Stimulated activated CD8-positive, alpha-beta memory T cell treated with anti-CD3 and anti-CD28 coated beads, Interleukin-4, amount 100 ng/mL, for 1 hour (primary cell): ENCODE measurements at regions not wholly inside any gene's neighbourhood (a gene's known extent, or its start where the extent isn't known, plus 50 kb on each side); places are given as distances from the start of the nearest gene placed in this dataset.

ENCODE experiments used
- DNase-seq, 2 donors: peaks; one replicate each; pipeline ENCODE4 v3.0.0-alpha.2; 2020; ENCODE audit warnings: low read depth in 2 of 2, low spot score in 1 of 2

DNA sequence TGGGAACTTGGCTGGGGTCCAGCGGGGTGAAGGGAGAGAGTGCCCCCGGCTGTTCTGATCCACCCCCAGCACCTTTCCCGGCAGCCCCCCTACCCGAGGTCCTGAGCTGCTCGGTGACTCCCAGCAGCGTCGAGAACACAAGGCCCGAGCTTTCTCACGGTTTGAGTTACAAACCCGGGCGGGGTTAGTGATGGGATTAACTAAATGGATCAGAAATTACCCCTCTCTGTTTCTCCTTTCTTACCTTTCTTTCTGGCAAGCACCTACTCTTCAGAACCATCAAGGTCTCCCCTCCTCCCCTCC, 139.4 kb upstream of the GPC1 start:
- no peak for DNase-seq

DNA sequence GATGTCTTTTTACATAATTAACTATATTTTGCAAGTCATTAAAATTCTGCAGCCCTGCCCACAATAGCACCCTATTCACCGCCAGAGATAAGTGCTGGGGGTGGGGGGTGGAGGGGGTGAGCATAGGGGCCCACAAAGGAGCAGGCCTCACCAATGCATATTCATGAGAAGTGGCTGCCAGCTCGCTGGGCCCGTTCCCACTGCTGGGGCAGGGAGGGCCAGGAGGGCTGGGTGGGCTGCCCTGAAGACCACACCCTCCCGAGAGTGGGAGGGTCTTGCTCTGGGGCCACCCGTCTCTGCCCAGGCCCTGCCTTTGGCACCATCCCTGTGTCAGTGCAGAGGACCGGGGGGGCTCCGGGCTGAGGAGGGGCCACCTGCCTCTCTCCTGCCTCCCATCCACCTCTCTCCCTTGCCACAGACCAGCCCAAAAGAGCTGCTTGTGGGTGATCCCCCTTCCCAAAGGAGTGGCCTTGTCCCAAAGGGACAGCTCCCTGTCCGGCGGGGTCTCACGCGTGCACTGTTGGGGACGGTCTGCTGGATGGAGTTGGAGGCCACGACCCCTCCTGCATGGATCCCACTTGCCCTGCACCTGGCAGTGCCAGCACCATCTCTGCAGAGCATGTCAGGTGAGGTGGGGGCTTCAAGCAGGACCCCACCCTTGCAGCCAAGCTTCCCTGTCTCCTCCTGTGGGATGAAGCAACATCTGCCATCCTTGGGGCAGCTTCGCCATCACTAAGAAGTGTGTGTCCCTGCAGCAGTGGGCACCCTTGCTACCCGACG, 138.8 kb upstream of the GPC1 start:
- DNase-seq, result no peak

GRCh38 chr2:240297256-240298116, 138.0 kb upstream of the GPC1 start:
- DNase-seq, result no peak

DNA sequence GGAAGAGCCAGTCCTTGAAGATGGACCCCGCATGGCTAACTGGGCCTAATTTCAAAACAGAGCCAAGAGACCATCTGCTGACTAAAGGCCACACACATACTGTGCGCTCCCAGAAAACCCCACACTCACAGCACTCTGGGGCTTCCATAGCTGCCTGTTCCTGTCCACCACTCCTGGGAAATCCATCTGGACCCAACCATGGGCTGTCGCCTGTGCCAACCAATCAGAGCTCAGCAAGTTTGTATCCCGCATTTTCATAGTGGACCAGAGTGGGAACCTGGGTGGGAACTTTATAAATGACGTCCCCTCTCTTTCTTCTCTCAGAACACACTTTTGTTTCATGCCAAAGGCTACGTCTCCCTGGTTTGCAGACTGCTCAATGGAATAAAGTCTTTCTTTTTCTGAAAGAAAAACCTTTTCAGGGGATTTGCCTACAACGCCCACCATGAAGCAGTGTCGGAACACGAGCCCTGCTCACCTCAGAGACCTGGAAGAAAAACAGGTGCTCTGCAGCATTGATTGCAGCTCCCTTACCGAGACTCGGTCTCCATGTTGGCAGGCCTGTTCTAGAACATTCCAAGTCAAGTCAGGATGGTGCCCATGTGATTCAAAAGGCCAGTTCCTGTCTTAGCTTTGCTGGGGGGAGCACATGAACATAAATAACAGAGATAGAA, 137.2 kb upstream of the GPC1 start:
- DNase-seq, result no peak

DNA sequence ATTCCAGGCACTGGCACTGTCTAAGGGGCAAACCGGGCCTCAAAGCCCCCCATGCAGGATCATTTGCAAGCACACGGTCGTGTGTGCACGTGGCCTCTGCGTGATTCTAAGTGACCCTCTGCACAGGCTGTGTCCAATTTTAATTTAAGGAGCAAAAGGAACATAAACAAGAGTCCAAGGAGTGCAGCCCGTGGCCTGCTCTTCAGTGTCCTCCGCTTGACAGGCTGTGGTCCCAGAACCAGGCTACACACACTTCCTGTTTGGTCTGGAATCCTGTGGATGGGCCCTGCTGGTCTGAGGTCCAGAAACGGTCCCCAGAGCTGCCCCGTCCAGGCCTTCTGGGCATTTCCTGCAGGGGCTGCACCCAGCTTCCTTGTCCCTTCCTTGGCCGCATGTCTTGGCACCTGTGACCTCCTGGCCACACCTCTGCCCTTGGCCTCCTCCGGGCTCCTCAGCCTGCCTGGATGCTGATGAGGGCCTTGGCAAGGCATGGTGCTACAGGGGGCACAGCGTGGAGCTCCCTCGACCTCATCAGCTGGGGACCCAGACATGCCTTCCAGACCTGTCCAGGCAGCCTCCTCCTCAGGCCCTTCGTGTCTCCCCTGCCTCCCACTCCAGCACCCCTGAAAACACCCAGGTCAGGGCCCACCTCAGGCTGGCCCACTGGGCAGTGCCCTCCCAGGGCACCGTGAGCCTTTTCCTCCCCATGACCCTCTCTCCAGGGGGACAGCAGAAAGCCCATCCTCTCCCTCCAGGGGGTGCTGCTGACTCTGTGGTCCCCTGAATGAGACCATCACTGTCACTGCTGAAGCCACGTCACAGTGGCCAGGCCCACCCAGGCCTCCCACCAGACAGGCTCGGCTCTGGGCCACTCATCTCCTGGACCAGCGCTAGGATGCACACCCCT, 136.4 kb upstream of the GPC1 start:
- DNase-seq, result no peak

GRCh38 chr2:240299710-240300068, 135.8 kb upstream of the GPC1 start:
- no peak for DNase-seq

DNA sequence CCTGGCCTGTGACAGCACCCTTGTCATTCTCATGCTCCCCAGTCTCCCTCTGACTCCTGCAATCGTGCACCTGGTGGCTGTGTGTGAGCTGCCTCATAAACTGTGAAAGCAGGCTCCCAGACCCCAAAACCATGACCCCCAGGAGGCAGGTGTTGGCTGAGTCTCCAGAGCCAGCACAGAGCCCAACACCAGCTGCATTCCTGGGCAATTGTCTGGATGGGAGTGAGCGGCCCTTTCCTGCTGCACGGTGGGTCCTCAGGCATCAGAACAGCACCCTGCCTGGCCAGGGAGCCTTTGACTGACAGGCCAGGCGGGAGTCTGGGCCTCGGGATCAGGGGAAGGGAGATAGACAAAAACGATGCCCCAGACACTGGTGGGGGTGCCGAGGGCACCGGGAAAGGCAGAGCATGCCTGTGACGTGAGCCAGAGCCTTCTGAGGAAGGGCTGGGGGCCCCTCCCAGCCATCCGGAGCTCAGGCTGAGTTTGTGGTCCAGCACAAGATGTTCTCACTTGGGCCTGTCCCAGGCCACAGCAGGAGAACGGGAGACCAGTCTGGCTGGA, 135.1 kb upstream of the GPC1 start:
- no peak for DNase-seq

- no peak for DNase-seq
Observed at GRCh38 chr2:240300840-240301239, 134.6 kb upstream of the GPC1 start.

DNA sequence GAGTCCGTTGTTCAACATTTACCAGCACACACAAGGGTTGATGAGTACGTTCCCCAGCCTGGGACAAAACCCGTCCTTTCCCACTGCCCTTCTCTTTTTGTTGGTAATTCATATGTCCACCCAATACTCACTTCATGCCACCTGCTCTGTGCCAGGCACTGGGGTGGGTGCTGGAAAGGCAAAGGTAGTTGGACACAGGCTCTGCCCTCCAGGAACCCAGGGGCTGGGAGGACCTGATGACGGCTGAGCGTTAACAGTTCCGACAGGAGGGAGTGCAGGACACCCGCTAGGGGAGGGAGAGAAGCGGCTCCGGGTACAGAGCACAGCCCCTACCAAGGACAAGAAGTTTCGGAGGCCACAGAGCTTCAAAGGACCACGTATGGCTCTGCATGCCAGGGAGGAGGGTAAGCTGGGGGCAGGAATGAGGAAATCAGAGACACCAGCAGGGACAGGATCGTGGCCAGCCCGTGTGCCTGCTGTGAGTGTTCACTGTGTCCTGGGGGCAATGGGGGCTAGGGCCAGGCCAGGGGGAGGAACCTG, 134.1 kb upstream of the GPC1 start:
- no peak for DNase-seq

- no peak for DNase-seq
Observed at GRCh38 chr2:240302041-240302440, 133.4 kb upstream of the GPC1 start.

- DNase-seq, result no peak
Observed at GRCh38 chr2:240302933-240303595, 132.4 kb upstream of the GPC1 start.

DNA sequence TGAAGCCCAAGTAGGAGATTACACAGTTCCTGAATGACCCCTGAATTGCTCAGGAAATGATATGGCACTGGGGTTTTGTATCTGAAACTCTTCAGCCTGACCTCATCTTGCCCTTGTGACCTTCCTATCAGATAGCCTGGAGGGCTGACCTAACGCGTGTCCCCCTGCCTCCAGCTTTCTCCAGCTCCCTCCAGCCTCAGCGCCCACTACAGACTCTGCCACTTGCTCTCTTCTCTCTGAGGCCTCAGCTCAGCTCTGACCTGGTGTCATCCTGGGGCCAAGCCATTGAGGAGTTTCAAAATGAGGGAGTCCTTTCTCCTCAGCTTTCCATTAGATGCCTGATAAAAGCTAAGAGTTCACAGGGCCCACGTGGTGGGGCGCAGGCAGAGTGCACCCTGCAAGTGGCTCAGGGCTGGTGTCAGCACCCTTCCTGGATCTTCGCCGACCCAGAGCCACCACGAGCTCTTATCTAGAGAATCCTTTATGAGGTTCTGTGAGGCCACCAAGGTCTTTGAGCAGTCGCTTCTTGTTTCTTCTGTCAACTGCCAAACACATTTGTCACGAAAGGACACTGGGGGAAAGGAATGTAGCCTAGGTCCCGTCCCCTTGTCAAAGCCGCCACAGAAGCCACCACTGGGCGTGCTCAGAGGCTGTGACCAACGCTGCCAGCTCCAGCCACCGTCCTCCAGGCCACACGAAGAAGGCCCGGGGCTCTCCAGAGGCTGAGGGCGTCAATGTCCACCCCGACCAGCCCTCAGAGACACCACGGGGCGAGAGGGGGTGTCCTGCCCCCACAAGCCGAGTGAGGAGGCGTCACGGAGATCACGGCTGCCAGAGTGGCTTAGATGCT, 131.3 kb upstream of the GPC1 start:
- DNase-seq, result no peak

- DNase-seq, result no peak
Observed at GRCh38 chr2:240304746-240305161, 130.7 kb upstream of the GPC1 start.

DNA sequence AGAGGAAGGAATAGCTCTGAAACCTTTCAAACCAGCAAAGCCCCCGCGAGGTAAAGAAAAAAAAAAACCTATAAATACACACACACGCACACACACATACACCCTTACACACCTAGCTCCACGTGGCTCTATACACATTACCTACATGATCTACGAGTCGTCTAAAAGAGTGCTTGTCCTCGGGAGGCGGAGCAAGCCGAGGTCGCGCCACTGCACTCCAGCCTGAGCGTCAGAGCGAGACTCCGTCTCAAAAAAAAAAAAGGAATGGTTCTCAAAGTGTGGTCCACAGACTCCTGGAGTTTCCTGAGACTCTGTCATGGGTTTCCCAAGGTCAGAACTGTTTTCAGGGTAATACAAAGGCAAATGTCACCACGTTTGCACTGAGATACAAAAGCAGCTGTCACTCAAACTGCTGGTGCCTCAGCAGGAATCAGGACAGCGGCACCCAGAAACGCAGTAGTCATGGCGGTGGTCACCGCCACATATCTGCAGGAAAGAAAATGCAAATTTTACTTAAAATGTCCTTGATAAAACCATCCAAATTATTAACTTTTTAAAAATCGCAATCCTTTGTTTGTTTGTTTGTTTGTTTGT, 130.0 kb upstream of the GPC1 start:
- DNase-seq, result no peak

DNA sequence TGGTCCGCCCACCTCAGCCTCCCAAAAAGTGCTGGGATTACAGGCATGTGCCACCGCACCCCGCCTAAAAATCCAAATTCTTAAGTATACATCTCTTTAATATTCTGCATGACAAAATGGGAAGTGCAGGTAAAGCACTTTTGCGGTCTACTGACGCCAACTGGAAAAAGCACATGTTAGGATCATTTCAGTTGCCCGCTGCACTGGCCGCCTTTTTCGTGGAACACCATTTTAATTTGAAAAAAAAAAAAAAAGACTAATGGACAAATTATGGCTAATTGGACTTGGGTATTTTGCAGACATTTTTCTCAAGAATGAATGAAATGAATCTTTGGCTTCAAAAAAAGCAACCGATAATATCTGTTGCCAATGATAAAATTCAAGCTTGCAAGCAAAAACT, 129.3 kb upstream of the GPC1 start:
- no peak for DNase-seq

GRCh38 chr2:240308111-240308651, 127.3 kb upstream of the GPC1 start:
- DNase-seq, result no peak

GRCh38 chr2:240309214-240309613, 126.2 kb upstream of the GPC1 start:
- no peak for DNase-seq

GRCh38 chr2:240310201-240310600, 125.3 kb upstream of the GPC1 start:
- DNase-seq, result no peak
